A673 (cell line): ENCODE measurements at regions not wholly inside any gene's neighbourhood (a gene's known extent, or its start where the extent isn't known, plus 50 kb on each side); places are given as distances from the start of the nearest gene placed in this dataset.

ENCODE experiments used
- BruUV-seq: library from RNA; stranded (reverse); fragments of 400-500 nt; replicated peaks from 2 replicates; lab custom pipeline; 2021; lab: Mats Ljungman, UMichigan
- CTCF ChIA-PET: fragments of 300-600 bp; sonication (Branson Sonifier 250); formaldehyde crosslinking; loops from one replicate; lab custom pipeline; 2022; ENCODE audit warnings: antibody characterized with exemption; lab: Charles Lee
- POLR2A ChIA-PET: fragments of 300-600 bp; sonication (Branson Sonifier 250); formaldehyde crosslinking; loops from one replicate; lab custom pipeline; 2022; ENCODE audit warnings: antibody characterized with exemption; ENCODE audit not compliant: low non-redundant PET; lab: Charles Lee
- DNase-seq: peaks from one replicate; pipeline ENCODE4 v3.0.0-alpha.2; 2015; ENCODE audit warnings: low spot score
- H3K27ac ChIP-seq: fragments of 200-600 bp; sonication (generic); 2 replicates; pipeline ENCODE4 v1.5.1; 2016; ENCODE audit warnings: mixed run types, low read depth, mild to moderate bottlenecking, mixed read lengths, antibody characterized with exemption, low read length; ENCODE audit not compliant: poor library complexity, severe bottlenecking
- H3K27me3 ChIP-seq: fragments of 200-600 bp; sonication (generic); replicated peaks from 2 replicates; pipeline ENCODE4 v1.6.1; 2017; ENCODE audit warnings: mixed run types, low read depth, mild to moderate bottlenecking, mixed read lengths, antibody characterized with exemption, low read length; ENCODE audit not compliant: insufficient read depth, poor library complexity
- H3K36me3 ChIP-seq: fragments of 200-600 bp; sonication (generic); 2 replicates; pipeline ENCODE4 v1.6.1; 2016; ENCODE audit warnings: mixed run types, mild to moderate bottlenecking, mixed read lengths, antibody characterized with exemption, low read length; ENCODE audit not compliant: insufficient read depth, poor library complexity, severe bottlenecking
- H3K4me1 ChIP-seq: fragments of 200-600 bp; sonication (generic); 2 replicates; pipeline ENCODE4 v1.6.1; 2017; ENCODE audit warnings: mixed run types, mild to moderate bottlenecking, mixed read lengths, antibody characterized with exemption, low read length; ENCODE audit not compliant: insufficient read depth, poor library complexity, severe bottlenecking
- H3K4me3 ChIP-seq: fragments of 200-600 bp; sonication (generic); 2 replicates; pipeline ENCODE4 v1.5.1; 2016; ENCODE audit warnings: low read depth, mixed run types, mild to moderate bottlenecking, mixed read lengths, low read length; ENCODE audit not compliant: poor library complexity, severe bottlenecking
- H3K9me3 ChIP-seq: fragments of 200-600 bp; sonication (generic); 2 replicates; pipeline ENCODE4 v1.6.1; 2016; ENCODE audit warnings: mixed run types, low read depth, mild to moderate bottlenecking, mixed read lengths, antibody characterized with exemption, low read length; ENCODE audit not compliant: poor library complexity, severe bottlenecking
- EZH2 ChIP-seq: fragments of 200-600 bp; sonication (generic); IDR thresholded peaks from 2 replicates; pipeline ENCODE4 v1.6.1; 2017; ENCODE audit warnings: borderline replicate concordance, low read depth, mild to moderate bottlenecking, mixed read lengths, antibody characterized with exemption, low read length; ENCODE audit not compliant: poor library complexity, severe bottlenecking
- intact Hi-C: fragments of 100-400 bp; cut with micrococcal nuclease; formaldehyde crosslinking; loops from one replicate; pipeline ENCODE4 v1.10.0; 2022; ENCODE audit not compliant: unreplicated experiment
- TF ChIP-seq, protein P1 (sequence below): fragments of 300-800, 200-600 bp; sonication (generic); conservative IDR thresholded peaks from 2 replicates; pipeline ENCODE4 v1.5.1; 2017; ENCODE audit warnings: low read depth, mild to moderate bottlenecking, antibody characterized with exemption, low read length, moderate library complexity, mixed read lengths

DNA sequence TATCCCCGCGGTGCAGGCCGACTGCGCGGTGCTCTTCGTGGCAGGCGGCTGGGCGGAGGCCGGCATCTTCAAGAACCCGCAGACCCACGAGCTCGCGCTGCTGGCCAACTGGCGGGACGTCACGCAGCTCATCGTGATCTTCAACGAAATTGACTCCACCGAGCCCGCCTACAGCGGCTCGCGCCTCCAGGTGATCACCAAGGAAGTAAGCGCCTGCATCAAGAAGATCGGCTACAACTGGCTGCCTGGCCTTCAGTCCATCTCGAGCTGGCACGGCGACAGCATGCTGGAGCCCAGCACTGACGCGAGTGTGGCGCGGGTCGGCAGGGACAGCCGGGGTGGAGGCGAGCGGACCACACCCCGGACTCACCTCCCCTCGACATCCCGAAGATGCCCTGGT, 53.9 kb upstream of the MTNR1B start:
- no peaks in the 10 kb centered on the region for H3K36me3 ChIP-seq
- H3K4me1 ChIP-seq: no peaks in the 10 kb centered on the region
- CTCF ChIA-PET: no interaction called here
- TF ChIP-seq, protein P1, sequence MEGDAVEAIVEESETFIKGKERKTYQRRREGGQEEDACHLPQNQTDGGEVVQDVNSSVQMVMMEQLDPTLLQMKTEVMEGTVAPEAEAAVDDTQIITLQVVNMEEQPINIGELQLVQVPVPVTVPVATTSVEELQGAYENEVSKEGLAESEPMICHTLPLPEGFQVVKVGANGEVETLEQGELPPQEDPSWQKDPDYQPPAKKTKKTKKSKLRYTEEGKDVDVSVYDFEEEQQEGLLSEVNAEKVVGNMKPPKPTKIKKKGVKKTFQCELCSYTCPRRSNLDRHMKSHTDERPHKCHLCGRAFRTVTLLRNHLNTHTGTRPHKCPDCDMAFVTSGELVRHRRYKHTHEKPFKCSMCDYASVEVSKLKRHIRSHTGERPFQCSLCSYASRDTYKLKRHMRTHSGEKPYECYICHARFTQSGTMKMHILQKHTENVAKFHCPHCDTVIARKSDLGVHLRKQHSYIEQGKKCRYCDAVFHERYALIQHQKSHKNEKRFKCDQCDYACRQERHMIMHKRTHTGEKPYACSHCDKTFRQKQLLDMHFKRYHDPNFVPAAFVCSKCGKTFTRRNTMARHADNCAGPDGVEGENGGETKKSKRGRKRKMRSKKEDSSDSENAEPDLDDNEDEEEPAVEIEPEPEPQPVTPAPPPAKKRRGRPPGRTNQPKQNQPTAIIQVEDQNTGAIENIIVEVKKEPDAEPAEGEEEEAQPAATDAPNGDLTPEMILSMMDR: no peak
- no peak for TF ChIP-seq EZH2
- no peaks in the 10 kb centered on the region for H3K9me3 ChIP-seq
- H3K27ac ChIP-seq: no peak overlapping the region
- no peak for DNase-seq
- no peaks in the 10 kb centered on the region for H3K27me3 ChIP-seq
- POLR2A ChIA-PET: no interaction called here
- no peak overlapping the region for H3K4me3 ChIP-seq
- intact Hi-C loops: no loop called here
- no TSS peak for BruUV-seq

GRCh38 chr11:92916299-92916698, 53.2 kb upstream of the MTNR1B start:
- no peak overlapping the region for H3K27ac ChIP-seq
- H3K4me3 ChIP-seq: no peak overlapping the region
- DNase-seq: no peak
- intact Hi-C loops: no loop called here
- no peaks in the 10 kb centered on the region for H3K9me3 ChIP-seq
- CTCF ChIA-PET: no interaction called here
- H3K4me1 ChIP-seq: no peaks in the 10 kb centered on the region
- TF ChIP-seq, protein P1: no peak
- no peak for TF ChIP-seq EZH2
- POLR2A ChIA-PET: no interaction called here
- H3K36me3 ChIP-seq: no peaks in the 10 kb centered on the region
- H3K27me3 ChIP-seq: no peaks in the 10 kb centered on the region
- no TSS peak for BruUV-seq

DNA sequence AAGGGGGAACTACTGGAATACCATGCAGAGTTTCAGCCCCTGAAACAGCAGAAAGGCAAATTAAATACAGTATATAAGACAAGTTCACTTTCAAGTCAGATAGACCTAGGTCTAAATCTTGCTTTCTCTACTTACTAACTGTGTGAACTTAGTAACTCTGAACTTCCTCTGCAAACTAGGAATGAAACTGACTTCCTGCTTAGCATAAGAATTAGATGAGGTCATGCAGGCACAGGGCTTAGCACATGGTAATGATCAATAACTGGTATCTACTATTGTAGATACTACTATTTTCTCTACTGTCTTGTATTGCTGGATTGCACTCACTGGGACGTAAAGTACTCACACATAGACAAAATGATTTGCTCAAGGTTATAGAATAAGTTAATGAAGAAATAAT, 51.5 kb upstream of the MTNR1B start:
- H3K36me3 ChIP-seq: no peaks in the 10 kb centered on the region
- TF ChIP-seq EZH2: no peak
- TF ChIP-seq, protein P1: no peak
- H3K27ac ChIP-seq: no peak overlapping the region
- no peaks in the 10 kb centered on the region for H3K4me1 ChIP-seq
- CTCF ChIA-PET: no interaction called here
- intact Hi-C loops: no loop called here
- H3K4me3 ChIP-seq: no peak overlapping the region
- no peak for DNase-seq
- no peaks in the 10 kb centered on the region for H3K9me3 ChIP-seq
- POLR2A ChIA-PET: no interaction called here
- BruUV-seq: no TSS peak
- H3K27me3 ChIP-seq: no peaks in the 10 kb centered on the region
